ENCODE measurements at regions not wholly inside any gene's neighbourhood (a gene's known extent, or its start where the extent isn't known, plus 50 kb on each side); places are given as distances from the start of the nearest gene placed in this dataset.

DNA sequence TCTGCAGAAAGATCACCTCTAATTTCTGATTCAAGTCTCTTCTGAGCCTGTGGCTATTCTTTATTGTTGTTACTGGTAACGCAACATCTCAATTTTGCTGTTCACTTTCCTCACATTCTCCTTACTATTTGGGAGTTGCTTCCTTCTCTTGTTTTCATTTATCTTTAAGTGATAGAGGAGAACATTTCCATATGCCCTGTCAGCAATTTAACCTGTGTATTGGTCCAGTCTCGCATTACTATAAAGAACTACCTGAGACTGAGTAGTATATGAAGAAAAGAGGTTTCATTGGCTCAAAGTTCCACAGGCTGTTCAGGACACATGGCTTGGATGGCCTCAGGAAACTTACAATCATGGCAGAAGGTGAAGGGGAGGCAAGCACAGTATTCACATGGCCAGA, 1025.1 kb downstream of the OTOL1 start:
- Histone ChIP-seq H3K9me3 (ENCODE audit: control insufficient read depth, insufficient read depth, low read length) (no peaks in the 10 kb centered on the region), H3K36me3 (ENCODE audit: control insufficient read depth, insufficient read depth, low read length) (no peaks in the 10 kb centered on the region), H3K27me3 (ENCODE audit: control insufficient read depth, insufficient read depth, low read length) (no peaks in the 10 kb centered on the region), H3K27ac (ENCODE audit: low read depth, low read length) (no peak overlapping the region), H3K9ac (ENCODE audit: low read depth, low read length) (no peak overlapping the region), H3K4me1 (ENCODE audit: control insufficient read depth, insufficient read depth, low read length) (peaks cover 12% of the 10 kb centered on the region; the same call in 1 of the 2 replicates), H3K4me3 (ENCODE audit: low read depth, low read length) (no peak overlapping the region)

DNA sequence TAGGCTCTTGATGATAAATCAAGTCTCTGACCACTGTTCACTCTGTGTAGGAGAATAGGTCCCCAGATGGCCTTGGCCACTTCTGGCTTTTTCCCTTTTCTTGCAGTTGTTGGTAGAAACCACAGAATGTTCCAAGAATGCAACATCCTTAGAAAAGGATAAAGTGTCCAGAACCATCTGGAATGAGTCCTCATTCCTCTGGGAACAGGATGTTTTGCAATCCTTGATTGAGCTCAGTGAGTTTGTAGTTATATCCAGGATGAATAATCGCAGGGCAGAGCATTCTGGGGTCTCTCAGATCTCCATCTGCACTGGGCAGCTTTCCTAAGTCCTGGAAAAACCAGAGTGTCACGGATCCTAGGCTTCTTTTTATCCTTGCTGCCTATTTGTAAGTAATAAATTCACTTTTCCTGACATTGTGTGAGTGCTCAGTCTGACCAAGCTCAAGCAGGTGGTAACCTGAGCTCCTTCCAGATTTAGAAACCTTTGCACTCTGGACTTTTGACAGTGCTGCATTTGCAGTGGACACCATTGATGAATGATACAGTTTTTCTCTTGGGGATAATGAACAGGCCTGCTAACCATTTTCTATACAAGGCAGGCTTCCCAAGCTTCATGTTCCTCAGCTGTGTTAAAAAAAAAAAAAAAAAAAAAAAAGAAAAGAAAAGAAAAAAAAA, 1028.6 kb downstream of the OTOL1 start:
- Histone ChIP-seq H3K27me3 (ENCODE audit: control insufficient read depth, insufficient read depth, low read length) (no peaks in the 10 kb centered on the region), H3K4me1 (ENCODE audit: control insufficient read depth, insufficient read depth, low read length) (peaks cover 12% of the 10 kb centered on the region; the same call in 1 of the 2 replicates), H3K9me3 (ENCODE audit: control insufficient read depth, insufficient read depth, low read length) (no peaks in the 10 kb centered on the region), H3K27ac (ENCODE audit: low read depth, low read length) (no peak overlapping the region), H3K9ac (ENCODE audit: low read depth, low read length) (no peak overlapping the region), H3K36me3 (ENCODE audit: control insufficient read depth, insufficient read depth, low read length) (no peaks in the 10 kb centered on the region), H3K4me3 (ENCODE audit: low read depth, low read length) (no peak overlapping the region)

DNA sequence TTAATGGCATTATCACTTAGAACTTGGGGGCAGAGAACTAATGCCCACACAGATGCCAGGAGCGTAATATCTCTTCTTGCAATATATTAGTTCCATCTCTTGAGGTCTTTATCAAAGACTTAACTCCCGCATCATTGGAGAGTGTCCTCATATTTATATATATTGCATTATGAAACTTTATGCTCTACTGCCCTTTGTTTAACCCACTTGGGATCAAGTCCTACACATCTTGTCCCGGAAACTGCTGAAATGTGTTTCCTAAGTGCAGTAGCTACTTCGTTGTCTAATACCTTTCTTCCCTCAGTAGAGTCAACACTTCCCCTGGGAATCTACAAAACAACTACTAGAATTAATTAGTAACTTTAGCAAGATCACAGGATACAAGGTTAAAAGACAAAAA, 1029.2 kb downstream of the OTOL1 start:
- Histone ChIP-seq H3K9ac (ENCODE audit: low read depth, low read length) (no peak overlapping the region), H3K4me3 (ENCODE audit: low read depth, low read length) (no peak overlapping the region), H3K9me3 (ENCODE audit: control insufficient read depth, insufficient read depth, low read length) (no peaks in the 10 kb centered on the region), H3K4me1 (ENCODE audit: control insufficient read depth, insufficient read depth, low read length) (peaks cover 12% of the 10 kb centered on the region; the same call in 1 of the 2 replicates), H3K27ac (ENCODE audit: low read depth, low read length) (no peak overlapping the region), H3K36me3 (ENCODE audit: control insufficient read depth, insufficient read depth, low read length) (no peaks in the 10 kb centered on the region), H3K27me3 (ENCODE audit: control insufficient read depth, insufficient read depth, low read length) (no peaks in the 10 kb centered on the region)

DNA sequence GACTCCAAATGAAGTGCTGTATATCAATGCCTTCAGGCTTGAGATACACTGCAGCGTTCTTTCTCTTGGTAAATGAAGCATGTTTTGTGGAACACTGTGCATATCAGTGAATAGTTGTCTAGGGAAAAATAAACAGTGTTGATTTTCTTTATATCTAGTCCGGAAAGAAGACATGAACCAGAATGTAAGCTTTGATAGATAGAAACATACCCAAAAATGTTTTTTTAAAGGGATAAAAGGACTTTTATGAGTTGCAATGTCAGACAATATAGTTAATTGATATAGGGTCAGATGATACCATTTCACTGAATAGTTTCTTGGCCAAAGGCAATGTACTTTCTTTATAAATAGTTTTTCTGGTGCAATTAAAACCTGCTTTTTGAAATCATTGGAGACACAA, 1037.8 kb downstream of the OTOL1 start:
- no peak overlapping the region for H3K9ac ChIP-seq (ENCODE audit: low read depth, low read length)
- H3K27me3 ChIP-seq (ENCODE audit: control insufficient read depth, insufficient read depth, low read length), result no peaks in the 10 kb centered on the region
- no peaks in the 10 kb centered on the region for H3K36me3 ChIP-seq (ENCODE audit: control insufficient read depth, insufficient read depth, low read length)
- no peak overlapping the region for H3K27ac ChIP-seq (ENCODE audit: low read depth, low read length)
- no peaks in the 10 kb centered on the region for H3K9me3 ChIP-seq (ENCODE audit: control insufficient read depth, insufficient read depth, low read length)
- H3K4me1 ChIP-seq (ENCODE audit: control insufficient read depth, insufficient read depth, low read length), result no peaks in the 10 kb centered on the region
- no peak overlapping the region for H3K4me3 ChIP-seq (ENCODE audit: low read depth, low read length)

DNA sequence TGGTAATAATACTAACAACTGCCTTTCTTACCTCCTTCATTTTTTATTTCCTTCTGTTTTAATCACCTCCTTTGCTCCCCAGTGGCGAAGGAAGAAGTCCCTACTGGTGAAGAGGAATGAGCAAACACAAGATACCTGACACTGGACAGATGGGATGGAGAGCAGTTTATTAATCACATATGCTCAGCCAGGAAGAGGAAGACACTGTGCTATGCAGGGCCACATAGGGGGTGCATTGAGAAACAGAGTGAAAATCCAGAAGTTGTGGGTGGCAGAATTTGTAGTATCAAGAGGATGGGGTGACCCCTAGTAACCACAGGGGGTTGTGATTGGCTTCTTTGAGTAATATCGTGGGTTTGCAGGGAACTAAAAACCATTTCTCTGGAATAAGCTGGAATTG, 1041.9 kb downstream of the OTOL1 start:
- Histone ChIP-seq H3K4me1 (ENCODE audit: control insufficient read depth, insufficient read depth, low read length) (no peaks in the 10 kb centered on the region), H3K36me3 (ENCODE audit: control insufficient read depth, insufficient read depth, low read length) (no peaks in the 10 kb centered on the region), H3K27me3 (ENCODE audit: control insufficient read depth, insufficient read depth, low read length) (no peaks in the 10 kb centered on the region), H3K4me3 (ENCODE audit: low read depth, low read length) (no peak overlapping the region), H3K9ac (ENCODE audit: low read depth, low read length) (no peak overlapping the region), H3K27ac (ENCODE audit: low read depth, low read length) (no peak overlapping the region), H3K9me3 (ENCODE audit: control insufficient read depth, insufficient read depth, low read length) (no peaks in the 10 kb centered on the region)

DNA sequence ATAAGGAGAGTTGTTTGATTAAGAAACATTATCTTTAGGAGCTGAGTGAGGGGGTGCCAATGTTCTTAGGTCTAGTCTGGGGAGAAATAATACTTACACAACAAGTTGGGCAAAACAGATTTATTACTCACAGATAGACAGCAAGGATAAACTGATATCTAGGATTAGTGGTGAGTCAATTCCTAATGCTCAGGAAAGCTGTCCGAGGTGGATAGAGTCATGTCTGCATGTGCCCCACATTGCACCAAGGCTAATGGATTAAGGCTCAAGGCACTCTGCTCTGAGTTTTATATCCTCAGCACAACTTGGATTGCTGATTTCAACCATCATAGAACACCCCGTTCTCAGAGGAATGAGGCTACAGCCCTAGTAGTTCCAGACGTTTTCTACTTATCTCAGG, 1042.3 kb downstream of the OTOL1 start:
- Histone ChIP-seq H3K36me3 (ENCODE audit: control insufficient read depth, insufficient read depth, low read length) (no peaks in the 10 kb centered on the region), H3K9ac (ENCODE audit: low read depth, low read length) (no peak overlapping the region), H3K27ac (ENCODE audit: low read depth, low read length) (no peak overlapping the region), H3K4me3 (ENCODE audit: low read depth, low read length) (no peak overlapping the region), H3K4me1 (ENCODE audit: control insufficient read depth, insufficient read depth, low read length) (no peaks in the 10 kb centered on the region), H3K9me3 (ENCODE audit: control insufficient read depth, insufficient read depth, low read length) (no peaks in the 10 kb centered on the region), H3K27me3 (ENCODE audit: control insufficient read depth, insufficient read depth, low read length) (no peaks in the 10 kb centered on the region)

DNA sequence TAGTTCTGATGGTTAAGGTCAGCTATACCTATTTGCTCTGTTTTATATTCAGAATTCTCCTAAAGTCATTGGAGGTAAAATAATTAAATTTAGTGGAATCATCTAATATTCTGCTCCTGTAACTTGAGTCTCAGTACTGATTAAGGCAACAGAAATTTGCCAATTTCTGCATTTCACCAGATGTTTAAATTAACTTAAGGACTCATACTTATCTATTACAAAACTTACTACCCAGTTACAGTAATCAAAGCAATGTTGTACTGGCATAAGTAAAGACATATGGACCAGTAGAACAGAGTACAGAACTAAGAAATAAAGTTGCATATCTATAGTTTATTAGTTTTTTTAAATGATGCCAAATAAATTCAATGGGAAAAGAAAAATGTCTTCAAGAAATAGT, 1043.8 kb downstream of the OTOL1 start:
- no peak overlapping the region for H3K4me3 ChIP-seq (ENCODE audit: low read depth, low read length)
- no peak overlapping the region for H3K9ac ChIP-seq (ENCODE audit: low read depth, low read length)
- H3K36me3 ChIP-seq (ENCODE audit: control insufficient read depth, insufficient read depth, low read length), result no peaks in the 10 kb centered on the region
- no peaks in the 10 kb centered on the region for H3K4me1 ChIP-seq (ENCODE audit: control insufficient read depth, insufficient read depth, low read length)
- H3K27ac ChIP-seq (ENCODE audit: low read depth, low read length), result no peak overlapping the region
- no peaks in the 10 kb centered on the region for H3K27me3 ChIP-seq (ENCODE audit: control insufficient read depth, insufficient read depth, low read length)
- no peaks in the 10 kb centered on the region for H3K9me3 ChIP-seq (ENCODE audit: control insufficient read depth, insufficient read depth, low read length)

DNA sequence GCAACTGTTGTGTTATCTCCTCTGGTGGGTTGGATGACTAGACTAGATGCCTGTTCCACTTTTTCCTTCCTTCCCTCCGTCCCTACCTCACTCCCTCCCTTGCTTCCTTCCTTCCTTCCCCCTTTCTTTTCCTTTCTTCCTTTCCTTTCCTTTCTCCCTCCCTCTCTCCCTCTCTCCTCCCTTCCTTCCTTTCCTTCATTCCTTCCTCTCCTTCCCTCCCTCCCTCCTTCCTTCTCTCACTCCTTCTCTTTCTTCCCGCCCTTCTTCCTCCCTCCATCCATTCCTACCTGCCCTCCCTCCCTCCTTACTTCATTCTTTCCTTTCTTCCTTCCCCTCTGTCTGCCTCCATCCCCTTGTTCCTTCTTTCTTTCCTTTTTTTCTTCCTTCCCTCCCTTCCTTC, 1045.3 kb downstream of the OTOL1 start:
- Histone ChIP-seq H3K27ac (ENCODE audit: low read depth, low read length) (no peak overlapping the region), H3K4me1 (ENCODE audit: control insufficient read depth, insufficient read depth, low read length) (no peaks in the 10 kb centered on the region), H3K4me3 (ENCODE audit: low read depth, low read length) (no peak overlapping the region), H3K27me3 (ENCODE audit: control insufficient read depth, insufficient read depth, low read length) (no peaks in the 10 kb centered on the region), H3K9ac (ENCODE audit: low read depth, low read length) (no peak overlapping the region), H3K9me3 (ENCODE audit: control insufficient read depth, insufficient read depth, low read length) (no peaks in the 10 kb centered on the region), H3K36me3 (ENCODE audit: control insufficient read depth, insufficient read depth, low read length) (no peaks in the 10 kb centered on the region)

DNA sequence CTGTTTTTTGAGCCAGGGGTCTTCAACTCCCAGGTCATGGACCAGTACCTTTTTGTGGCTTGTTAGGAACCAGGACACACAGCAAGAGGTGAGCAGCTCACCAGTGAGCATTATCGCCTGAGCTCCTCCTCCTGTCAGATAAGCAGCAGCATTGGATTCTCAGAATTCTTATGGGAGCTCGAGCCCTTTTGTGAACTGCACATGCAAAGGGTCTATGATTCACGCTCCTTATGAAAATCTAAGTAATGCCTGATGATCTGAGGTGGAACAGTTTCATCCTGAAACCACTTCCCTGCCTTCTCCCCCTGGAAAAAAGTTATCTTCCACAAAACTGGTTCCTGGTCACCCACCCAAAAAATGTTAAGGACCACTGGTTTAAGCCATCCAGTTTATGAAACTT, 1047.6 kb downstream of the OTOL1 start:
- peaks cover 8% of the 10 kb centered on the region; the same call in 1 of the 2 replicates for H3K9me3 ChIP-seq (ENCODE audit: control insufficient read depth, insufficient read depth, low read length)
- no peak overlapping the region for H3K9ac ChIP-seq (ENCODE audit: low read depth, low read length)
- H3K27me3 ChIP-seq (ENCODE audit: control insufficient read depth, insufficient read depth, low read length), result no peaks in the 10 kb centered on the region
- no peaks in the 10 kb centered on the region for H3K4me1 ChIP-seq (ENCODE audit: control insufficient read depth, insufficient read depth, low read length)
- no peaks in the 10 kb centered on the region for H3K36me3 ChIP-seq (ENCODE audit: control insufficient read depth, insufficient read depth, low read length)
- H3K27ac ChIP-seq (ENCODE audit: low read depth, low read length), result no peak overlapping the region
- no peak overlapping the region for H3K4me3 ChIP-seq (ENCODE audit: low read depth, low read length)

DNA sequence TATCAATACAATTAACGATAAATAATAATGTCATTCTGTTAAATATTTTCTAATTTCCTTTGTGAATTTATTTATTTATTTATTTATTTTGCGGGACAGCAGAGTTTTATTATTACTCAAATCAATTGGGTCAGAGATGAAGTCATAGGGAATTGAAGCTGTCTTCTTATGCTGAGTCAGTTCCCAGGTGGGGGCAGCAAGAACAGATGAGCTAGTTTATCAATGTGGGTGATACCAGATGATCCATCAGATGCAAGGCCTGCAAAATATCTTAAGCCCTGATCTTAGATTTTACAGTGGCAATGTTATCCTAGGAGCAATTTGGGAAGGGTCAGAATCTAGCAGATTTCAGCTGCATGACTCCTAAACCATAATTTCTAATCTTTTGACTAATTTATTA, 1050.3 kb downstream of the OTOL1 start:
- Histone ChIP-seq H3K4me3 (ENCODE audit: low read depth, low read length) (no peak overlapping the region), H3K36me3 (ENCODE audit: control insufficient read depth, insufficient read depth, low read length) (no peaks in the 10 kb centered on the region), H3K4me1 (ENCODE audit: control insufficient read depth, insufficient read depth, low read length) (no peaks in the 10 kb centered on the region), H3K9ac (ENCODE audit: low read depth, low read length) (no peak overlapping the region), H3K27me3 (ENCODE audit: control insufficient read depth, insufficient read depth, low read length) (no peaks in the 10 kb centered on the region), H3K27ac (ENCODE audit: low read depth, low read length) (no peak overlapping the region), H3K9me3 (ENCODE audit: control insufficient read depth, insufficient read depth, low read length) (peaks cover 11% of the 10 kb centered on the region)

DNA sequence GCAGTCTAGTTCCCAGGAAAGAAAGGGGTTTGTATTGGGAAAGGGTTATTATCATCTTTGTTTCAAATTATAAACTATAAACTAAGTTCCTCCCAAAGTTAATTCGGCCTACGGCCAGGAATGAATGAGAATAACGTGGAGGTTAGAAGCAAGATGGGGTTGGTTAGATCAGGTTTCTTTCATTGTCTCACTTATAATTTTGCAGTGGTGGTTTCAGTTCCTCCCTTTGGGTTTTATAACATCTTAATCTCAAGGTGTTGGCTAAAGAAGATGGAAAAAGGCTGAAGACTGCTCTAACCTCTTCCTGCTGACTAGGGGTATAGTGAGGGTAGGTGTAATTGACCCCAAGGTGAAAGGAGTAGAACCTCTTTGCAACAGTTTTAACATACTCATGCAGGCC, 1050.7 kb downstream of the OTOL1 start:
- no peaks in the 10 kb centered on the region for H3K4me1 ChIP-seq (ENCODE audit: control insufficient read depth, insufficient read depth, low read length)
- no peak overlapping the region for H3K27ac ChIP-seq (ENCODE audit: low read depth, low read length)
- H3K9me3 ChIP-seq (ENCODE audit: control insufficient read depth, insufficient read depth, low read length), result peaks cover 11% of the 10 kb centered on the region
- no peaks in the 10 kb centered on the region for H3K27me3 ChIP-seq (ENCODE audit: control insufficient read depth, insufficient read depth, low read length)
- no peaks in the 10 kb centered on the region for H3K36me3 ChIP-seq (ENCODE audit: control insufficient read depth, insufficient read depth, low read length)
- no peak overlapping the region for H3K9ac ChIP-seq (ENCODE audit: low read depth, low read length)
- no peak overlapping the region for H3K4me3 ChIP-seq (ENCODE audit: low read depth, low read length)
